CD4-positive, alpha-beta T cell (primary cell): ENCODE measurements at regions not wholly inside any gene's neighbourhood (a gene's known extent, or its start where the extent isn't known, plus 50 kb on each side); places are given as distances from the start of the nearest gene placed in this dataset.

Experiments used
- ATAC-seq: fragments of 200-7000 bp; cut with Tn5 transposase; one replicate; pipeline ENCODE4 v1.10.0; 2022; ENCODE audit warnings: mild to moderate bottlenecking; ENCODE audit not compliant: poor library complexity
- CTCF ChIA-PET: fragments of 350-600 bp; sonication (Branson Sonifier 250); formaldehyde crosslinking; loops from one replicate; lab custom pipeline; 2021; ENCODE audit warnings: antibody characterized with exemption, inconsistent platforms; lab: Charles Lee
- POLR2A ChIA-PET: fragments of 350-600 bp; sonication (Branson Sonifier 250); formaldehyde crosslinking; loops from one replicate; lab custom pipeline; 2021; ENCODE audit warnings: antibody characterized with exemption, inconsistent platforms; lab: Charles Lee
- DNase-seq, 14 experiments: peaks; one replicate each; pipeline ENCODE4 v3.0.0-alpha.2; 2013 to 2020; ENCODE audit warnings: mixed read lengths in 2 of 14
- H3K27ac ChIP-seq, 2 donors: one replicate each; pipeline versions ENCODE4 v1.5.1 to v1.7.0; 2013; ENCODE audit warnings: low read length in 2 of 2, low read depth in 1 of 2, mild to moderate bottlenecking in 1 of 2
- H3K27me3 ChIP-seq, 2 experiments: 1 replicate in 1 of 2; 2 replicates in 1 of 2; pipeline versions ENCODE4 v1.6.1 to v1.7.0; 2013; ENCODE audit warnings: low read length in 2 of 2, control low read depth in 1 of 2, mild to moderate bottlenecking in 1 of 2, moderate library complexity in 1 of 2; ENCODE audit not compliant: insufficient read depth in 2 of 2, control insufficient read depth in 1 of 2
- H3K36me3 ChIP-seq: one replicate; pipeline ENCODE4 v1.6.1; 2013; ENCODE audit warnings: low read length, control low read depth; ENCODE audit not compliant: insufficient read depth
- H3K4me1 ChIP-seq: one replicate; pipeline ENCODE4 v1.6.1; 2013; ENCODE audit warnings: low read length, control low read depth; ENCODE audit not compliant: insufficient read depth
- H3K4me3 ChIP-seq: one replicate; pipeline ENCODE4 v1.5.1; 2013; ENCODE audit warnings: mild to moderate bottlenecking, low read length, moderate library complexity
- H3K9me3 ChIP-seq, 2 experiments: 1 replicate in 1 of 2; 2 replicates in 1 of 2; pipeline versions ENCODE4 v1.6.1 to v1.7.0; 2013; ENCODE audit warnings: low read length in 2 of 2, mild to moderate bottlenecking in 2 of 2, control low read depth in 1 of 2, moderate library complexity in 1 of 2; ENCODE audit not compliant: control insufficient read depth in 1 of 2, insufficient read depth in 1 of 2
- H3K27ac Mint-ChIP-seq: one replicate; pipeline ENCODE4 v1.8.0; 2020; ENCODE audit warnings: mixed read lengths
- H3K27me3 Mint-ChIP-seq: one replicate; pipeline ENCODE4 v1.8.0; 2021; ENCODE audit warnings: mixed read lengths
- H3K36me3 Mint-ChIP-seq: one replicate; pipeline ENCODE4 v1.8.0; 2021; ENCODE audit warnings: low read depth, mixed read lengths
- H3K4me1 Mint-ChIP-seq: one replicate; pipeline ENCODE4 v1.8.0; 2021; ENCODE audit warnings: low read depth, mixed read lengths
- H3K4me3 Mint-ChIP-seq: one replicate; pipeline ENCODE4 v1.8.0; 2020; ENCODE audit warnings: mild to moderate bottlenecking, mixed read lengths
- H3K9me3 Mint-ChIP-seq: one replicate; pipeline ENCODE4 v1.8.0; 2020; ENCODE audit warnings: mixed read lengths
- intact Hi-C, 2 experiments: fragments of 100-400 bp; cut with DNase I in 1 of 2; cut with micrococcal nuclease in 1 of 2; formaldehyde crosslinking; loops; one replicate each; pipeline versions ENCODE4 v1.15.1 to v1.9.0; 2023 to 2025; cut with DNase I, micrococcal nuclease
- TF ChIP-seq, protein P1 (sequence below): fragments of 200-600 bp; IDR thresholded peaks from one replicate; pipeline ENCODE4 v1.8.0; 2022; ENCODE audit warnings: antibody characterized with exemption, mild to moderate bottlenecking

DNA sequence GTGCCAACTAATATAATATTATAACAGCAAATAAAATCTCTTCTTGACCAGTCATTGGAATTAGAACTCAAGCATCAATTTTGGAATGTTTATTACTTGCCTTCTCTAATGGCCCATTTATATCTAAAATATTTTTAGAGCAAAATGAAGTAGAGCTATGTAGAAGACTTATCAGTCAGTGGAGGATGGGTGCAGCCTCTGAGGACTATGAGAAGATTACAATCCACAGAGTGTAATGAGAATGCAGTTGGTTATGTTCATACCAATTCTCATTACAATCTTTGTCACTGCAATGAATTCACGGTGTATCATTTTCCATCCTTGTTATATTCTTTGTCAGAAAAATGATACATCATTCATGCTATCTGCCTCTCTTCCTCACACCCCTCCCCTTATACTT, 878.1 kb downstream of the CENPC start:
- H3K4me3 Mint-ChIP-seq: no peak overlapping the region
- H3K4me1 Mint-ChIP-seq: no peaks in the 10 kb centered on the region
- H3K36me3 Mint-ChIP-seq: no peaks in the 10 kb centered on the region
- ChIA-PET POLR2A (no interaction called here), CTCF (no interaction called here)
- H3K27me3 ChIP-seq: no peaks in the 10 kb centered on the region
- ATAC-seq (no peak), DNase-seq (no peak)
- intact Hi-C loops: no loop called here
- no peak overlapping the region for H3K4me3 ChIP-seq
- no peak overlapping the region for H3K27ac ChIP-seq
- H3K27ac Mint-ChIP-seq: no peak overlapping the region
- H3K4me1 ChIP-seq: no peaks in the 10 kb centered on the region
- TF ChIP-seq, protein P1, sequence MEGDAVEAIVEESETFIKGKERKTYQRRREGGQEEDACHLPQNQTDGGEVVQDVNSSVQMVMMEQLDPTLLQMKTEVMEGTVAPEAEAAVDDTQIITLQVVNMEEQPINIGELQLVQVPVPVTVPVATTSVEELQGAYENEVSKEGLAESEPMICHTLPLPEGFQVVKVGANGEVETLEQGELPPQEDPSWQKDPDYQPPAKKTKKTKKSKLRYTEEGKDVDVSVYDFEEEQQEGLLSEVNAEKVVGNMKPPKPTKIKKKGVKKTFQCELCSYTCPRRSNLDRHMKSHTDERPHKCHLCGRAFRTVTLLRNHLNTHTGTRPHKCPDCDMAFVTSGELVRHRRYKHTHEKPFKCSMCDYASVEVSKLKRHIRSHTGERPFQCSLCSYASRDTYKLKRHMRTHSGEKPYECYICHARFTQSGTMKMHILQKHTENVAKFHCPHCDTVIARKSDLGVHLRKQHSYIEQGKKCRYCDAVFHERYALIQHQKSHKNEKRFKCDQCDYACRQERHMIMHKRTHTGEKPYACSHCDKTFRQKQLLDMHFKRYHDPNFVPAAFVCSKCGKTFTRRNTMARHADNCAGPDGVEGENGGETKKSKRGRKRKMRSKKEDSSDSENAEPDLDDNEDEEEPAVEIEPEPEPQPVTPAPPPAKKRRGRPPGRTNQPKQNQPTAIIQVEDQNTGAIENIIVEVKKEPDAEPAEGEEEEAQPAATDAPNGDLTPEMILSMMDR: no peak
- no peaks in the 10 kb centered on the region for H3K36me3 ChIP-seq
- no peaks in the 10 kb centered on the region for H3K27me3 Mint-ChIP-seq
- H3K9me3 ChIP-seq: peaks cover 0 to 5% of the 10 kb centered on the region in 2 experiments
- peaks cover 3% of the 10 kb centered on the region for H3K9me3 Mint-ChIP-seq

DNA sequence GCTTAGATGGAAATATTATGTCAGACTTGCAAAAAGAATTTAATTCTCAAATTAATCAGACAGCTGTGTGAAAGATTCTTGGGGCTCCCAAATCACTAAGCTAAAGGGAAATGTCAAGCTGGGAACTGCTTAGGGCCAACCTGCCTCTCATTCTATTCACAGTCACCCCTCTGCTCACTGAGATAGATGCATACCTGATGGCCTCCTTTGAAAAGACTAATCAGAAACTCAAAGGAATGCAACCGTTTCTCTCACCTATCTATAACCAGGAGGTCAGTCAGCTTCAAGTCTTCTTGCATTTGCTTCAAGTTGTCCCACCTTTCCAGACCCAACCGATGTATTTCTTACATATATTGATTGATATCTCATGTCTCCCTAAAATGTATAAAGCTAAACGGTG, 882.7 kb downstream of the CENPC start:
- H3K27ac ChIP-seq: no peak overlapping the region
- no peaks in the 10 kb centered on the region for H3K9me3 ChIP-seq
- Mint-ChIP-seq H3K4me1 (no peaks in the 10 kb centered on the region), H3K27me3 (no peaks in the 10 kb centered on the region), H3K9me3 (no peaks in the 10 kb centered on the region), H3K4me3 (no peak overlapping the region), H3K36me3 (no peaks in the 10 kb centered on the region), H3K27ac (no peak overlapping the region)
- H3K36me3 ChIP-seq: no peaks in the 10 kb centered on the region
- intact Hi-C loops: no loop called here
- CTCF ChIA-PET: no interaction called here
- H3K4me3 ChIP-seq: no peak overlapping the region
- POLR2A ChIA-PET: no interaction called here
- H3K4me1 ChIP-seq: no peaks in the 10 kb centered on the region
- H3K27me3 ChIP-seq: no peaks in the 10 kb centered on the region
- ATAC-seq (no peak), DNase-seq (no peak)
- TF ChIP-seq, protein P1: no peak

DNA sequence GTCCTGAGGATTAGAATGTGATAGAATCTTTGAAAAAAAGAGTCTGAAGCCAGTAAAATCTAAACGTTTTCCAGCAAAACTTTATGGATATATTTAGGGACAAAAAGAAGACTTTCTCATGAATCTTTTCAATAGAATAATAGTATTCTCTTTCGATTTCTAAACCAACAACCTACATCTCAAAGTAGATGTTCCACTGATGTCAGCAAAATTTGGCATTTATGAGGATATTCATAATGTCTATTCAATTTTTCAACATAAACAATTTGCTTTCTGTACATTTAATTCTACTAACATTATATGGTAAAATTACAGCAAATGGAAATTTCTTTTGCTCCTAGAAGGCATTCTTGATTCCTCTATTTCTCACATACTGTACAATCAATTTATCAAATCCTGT, 886.5 kb downstream of the CENPC start:
- H3K36me3 ChIP-seq: no peaks in the 10 kb centered on the region
- ChIA-PET POLR2A (no interaction called here), CTCF (no interaction called here)
- H3K27me3 ChIP-seq: no peaks in the 10 kb centered on the region
- peaks cover 0 to 11% of the 10 kb centered on the region in 2 experiments for H3K9me3 ChIP-seq
- no peak overlapping the region for H3K27ac ChIP-seq
- Mint-ChIP-seq H3K4me3 (no peak overlapping the region), H3K27me3 (no peaks in the 10 kb centered on the region), H3K36me3 (no peaks in the 10 kb centered on the region), H3K27ac (no peak overlapping the region), H3K9me3 (no peaks in the 10 kb centered on the region), H3K4me1 (no peaks in the 10 kb centered on the region)
- intact Hi-C loops: no loop called here
- no peak overlapping the region for H3K4me3 ChIP-seq
- no peak for ATAC-seq
- no peak for DNase-seq
- TF ChIP-seq, protein P1: no peak
- H3K4me1 ChIP-seq: no peaks in the 10 kb centered on the region
